Fibroblast of skin of back (primary cell): ENCODE measurements at regions not wholly inside any gene's neighbourhood (a gene's known extent, or its start where the extent isn't known, plus 50 kb on each side); places are given as distances from the start of the nearest gene placed in this dataset.
"Not testable (repeated sequence)": the region's sequence is repeated elsewhere in the genome, so short reads cannot be mapped to it uniquely, and the experiment has no call there.

ENCODE experiments used
- DNase-seq: peaks from one replicate; pipeline ENCODE4 v3.0.0-alpha.2; 2013

DNA sequence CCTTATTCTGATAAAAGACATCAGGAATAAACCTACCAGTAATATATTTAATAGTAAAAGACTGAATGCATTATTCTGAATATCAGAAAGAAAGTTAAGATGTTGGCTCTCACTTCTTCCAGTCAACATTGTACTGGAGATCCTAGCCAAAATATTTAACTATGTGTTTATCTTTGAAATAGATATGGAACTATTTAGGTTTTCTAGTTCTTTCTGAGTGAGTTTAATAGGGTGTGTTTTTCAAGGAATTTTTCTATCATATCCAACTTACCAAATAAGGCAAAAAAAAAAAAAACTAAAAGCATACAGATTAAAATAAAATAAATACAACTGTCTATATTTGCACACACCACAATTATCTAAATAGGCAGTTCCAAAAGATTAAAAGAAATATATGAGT is 478.9 kb upstream of the LMO3 start:
- DNase-seq, result no peak

DNA sequence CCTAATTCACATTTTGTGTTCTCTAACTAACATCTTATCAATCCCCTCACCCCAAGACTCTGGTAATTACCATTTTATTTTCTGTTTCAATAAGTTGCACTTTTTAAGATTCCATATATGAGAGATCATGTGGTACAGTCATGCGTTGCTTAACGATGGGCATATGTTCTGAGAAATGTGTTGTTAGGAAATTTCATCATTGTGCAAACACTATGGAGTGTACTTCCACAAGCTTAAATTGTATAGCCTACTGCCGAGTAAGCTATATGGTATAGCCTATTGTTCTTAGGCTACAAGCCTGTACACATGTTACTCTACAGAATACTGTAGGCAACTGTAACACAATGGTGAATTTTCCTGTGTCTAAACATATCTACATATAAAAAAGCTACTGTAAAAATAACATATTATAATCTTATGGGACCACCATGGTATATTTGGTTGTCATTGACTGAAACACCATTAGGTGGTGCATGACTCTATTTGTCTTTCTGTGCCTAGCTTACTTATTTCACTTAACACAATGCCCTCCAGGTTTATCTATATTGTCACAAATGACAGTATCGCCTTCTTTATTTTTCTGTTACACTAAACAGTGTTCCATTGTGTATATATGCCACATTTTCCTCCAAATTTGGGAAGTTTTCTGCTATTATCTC is 473.4 kb upstream of the LMO3 start:
- no peak for DNase-seq

DNA sequence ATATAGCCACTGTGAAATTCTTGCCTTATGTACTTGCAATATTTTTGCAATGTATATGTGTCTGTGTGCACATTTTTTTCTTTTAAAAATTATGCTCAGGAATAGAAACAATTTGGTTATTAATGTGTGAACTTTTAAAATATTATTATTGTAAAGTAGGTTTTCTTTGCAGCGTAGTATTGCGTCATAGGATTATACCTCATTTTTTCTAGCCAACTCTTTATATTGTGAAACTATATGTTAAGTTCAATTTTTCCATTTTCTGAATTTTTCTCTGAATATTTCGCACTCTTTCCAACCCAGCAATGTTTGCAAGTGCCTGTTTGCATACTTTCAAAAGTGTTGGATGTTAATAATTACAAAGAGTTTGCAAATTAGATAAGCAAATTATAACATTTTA is 471.6 kb upstream of the LMO3 start:
- no peak for DNase-seq

DNA sequence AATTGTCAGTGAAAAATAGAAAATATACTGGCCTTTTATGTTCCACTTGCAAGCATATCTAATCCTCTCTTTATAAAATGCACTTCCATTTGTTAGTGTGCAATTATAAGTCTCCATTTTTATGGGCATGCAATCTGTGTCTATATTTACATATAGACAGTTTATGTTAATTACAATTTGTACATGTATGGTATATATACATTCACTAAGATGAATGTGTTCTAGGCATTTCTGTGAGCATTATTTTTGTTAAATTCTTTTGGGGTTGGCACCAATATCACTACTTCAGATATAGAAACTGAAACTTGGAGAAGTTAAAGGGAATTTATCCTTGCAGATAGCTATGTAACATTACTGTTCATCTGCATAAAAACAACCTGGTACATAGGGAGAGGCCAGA is 470.8 kb upstream of the LMO3 start:
- no peak for DNase-seq

DNA sequence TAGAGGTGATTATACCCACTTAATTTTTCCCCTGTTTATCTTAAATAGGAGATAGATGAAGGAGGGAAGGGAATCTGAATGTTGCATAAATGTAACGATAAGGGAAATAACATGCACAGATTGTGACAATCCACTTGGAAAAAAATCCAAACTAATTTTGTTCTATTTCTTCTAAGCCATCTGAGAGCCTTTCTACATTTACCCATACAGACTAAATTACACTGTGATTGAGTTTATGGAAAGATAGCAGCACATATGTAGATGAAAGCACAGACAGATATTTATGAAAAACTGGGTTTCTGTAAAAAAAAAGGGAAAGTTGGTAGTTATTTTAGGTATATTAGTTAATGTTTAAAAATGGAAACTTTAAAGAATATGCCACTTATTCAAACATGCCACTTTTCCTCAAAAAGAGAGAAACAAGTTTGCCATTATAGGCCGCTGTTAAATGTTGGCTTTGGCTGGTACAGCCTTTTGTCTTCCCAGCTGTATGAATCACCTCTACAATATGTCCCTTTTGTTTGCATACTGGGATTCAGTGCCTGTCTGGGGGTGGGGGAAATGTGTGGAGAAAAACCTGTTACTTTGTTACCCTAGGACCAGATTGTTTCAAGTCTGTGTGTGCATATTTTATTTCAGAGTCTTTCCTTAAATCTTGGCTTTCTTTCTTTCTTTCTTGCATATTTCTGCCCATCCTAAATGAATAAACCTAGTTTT is 470.2 kb upstream of the LMO3 start:
- no peak for DNase-seq

DNA sequence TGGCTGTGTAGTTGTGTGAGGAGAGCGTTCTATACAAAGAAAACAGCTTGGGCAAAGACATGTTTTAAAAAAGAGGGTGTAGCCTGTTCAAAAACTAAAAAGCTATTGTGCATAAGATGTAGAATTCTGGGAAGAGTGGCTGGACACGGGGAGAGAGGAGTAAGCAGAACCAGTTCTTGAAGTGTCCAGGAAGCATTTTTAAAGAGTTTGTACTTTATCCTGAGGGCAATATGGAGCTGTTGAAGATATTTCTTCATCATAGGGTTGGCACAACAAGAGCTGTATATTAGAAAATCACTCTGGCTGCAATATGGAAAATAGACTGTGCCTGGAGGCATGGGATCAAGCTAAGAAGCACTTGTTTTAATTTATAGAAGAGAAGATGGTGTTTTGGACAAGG is 458.9 kb upstream of the LMO3 start:
- DNase-seq, result no peak

DNA sequence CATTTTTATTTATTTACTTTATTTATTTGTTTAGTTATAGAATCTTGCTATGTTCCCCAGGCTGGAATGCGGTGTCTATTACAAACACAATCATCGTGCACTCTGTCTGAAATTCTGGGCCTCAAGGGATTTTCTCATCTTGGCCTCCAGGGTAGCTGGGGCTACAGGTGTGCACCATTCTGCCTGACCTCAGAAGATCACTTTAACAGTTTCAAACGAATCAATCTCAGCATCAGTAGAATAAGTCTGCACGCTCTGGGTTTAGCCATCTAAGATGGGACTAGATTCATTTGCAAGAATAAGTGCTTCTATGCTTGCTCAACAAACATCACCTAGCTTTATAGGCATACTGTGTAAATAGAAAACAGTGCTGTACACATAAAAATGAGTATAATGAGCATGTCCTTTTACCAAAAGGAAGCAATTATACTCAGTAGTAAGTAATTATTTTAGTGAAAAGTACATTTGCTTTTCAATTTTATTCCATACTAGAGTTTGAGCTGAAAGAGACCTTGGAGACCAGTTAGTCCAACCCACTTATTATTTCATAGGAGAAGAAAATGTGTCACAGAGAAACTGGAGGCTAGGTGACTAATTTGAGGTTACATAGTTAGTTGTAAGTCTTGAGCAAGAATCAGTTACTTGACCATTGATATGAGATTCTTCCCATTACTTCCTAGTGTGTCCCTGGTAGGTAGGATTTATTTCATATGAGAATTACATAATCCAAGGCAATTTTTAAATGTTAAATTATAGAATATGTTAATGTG is 456.5 kb upstream of the LMO3 start:
- no peak for DNase-seq

DNA sequence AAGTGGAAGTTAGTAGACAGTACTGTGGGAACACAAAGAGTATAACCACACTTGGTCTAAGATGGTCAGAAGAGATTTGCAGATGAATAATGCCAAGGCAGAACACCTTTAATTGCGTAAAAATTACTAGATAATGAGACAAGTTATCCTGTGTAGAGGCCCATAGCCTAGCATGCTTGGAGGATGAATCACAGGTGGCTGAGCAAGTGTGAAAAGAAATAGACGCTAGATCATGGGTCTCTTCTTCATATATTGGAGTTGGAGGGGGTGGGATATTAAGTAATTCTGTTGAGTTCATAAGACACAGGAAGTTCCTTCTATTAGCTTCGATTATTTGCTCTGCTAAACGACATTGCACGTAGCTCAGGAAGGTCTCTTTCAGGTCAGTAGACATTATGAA is 454.3 kb upstream of the LMO3 start:
- DNase-seq, result no peak

DNA sequence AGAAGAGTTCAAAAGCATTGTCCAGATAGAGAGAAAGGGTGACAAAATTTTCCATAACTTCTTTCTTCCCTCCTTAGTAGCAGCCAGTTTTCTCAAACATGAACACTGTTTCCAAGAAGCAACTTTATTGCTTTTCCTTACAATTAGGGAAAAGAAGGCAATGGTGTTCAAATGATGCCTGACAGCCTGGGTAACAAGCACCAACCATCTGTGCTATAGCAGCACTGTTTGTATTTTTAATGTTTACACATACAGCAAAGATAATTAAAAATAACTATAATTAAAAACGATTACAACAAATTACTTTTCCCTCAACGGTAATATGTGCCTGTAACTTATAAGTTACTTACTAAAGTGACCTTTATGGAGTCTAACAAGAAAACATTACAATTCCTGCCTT is 450.6 kb upstream of the LMO3 start:
- no peak for DNase-seq

DNA sequence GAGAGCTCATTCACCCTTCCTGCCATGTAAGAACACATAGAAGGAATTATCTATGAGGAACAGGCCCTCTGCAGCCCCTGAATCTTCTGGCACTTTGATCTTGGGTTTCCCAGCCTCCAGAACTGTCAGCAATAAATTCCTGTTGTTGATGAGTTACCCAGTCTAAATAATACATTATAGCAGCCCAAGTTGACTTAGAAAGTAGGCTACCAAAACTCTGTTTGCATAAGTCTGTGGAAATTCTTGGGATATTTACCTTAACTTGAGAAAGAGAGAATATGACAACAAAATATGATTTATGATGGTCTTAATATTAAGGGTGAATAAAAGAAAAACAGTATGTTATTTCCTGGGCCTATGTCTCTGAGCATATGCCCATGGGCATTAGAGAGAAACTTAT is 433.0 kb upstream of the LMO3 start:
- no peak for DNase-seq

DNA sequence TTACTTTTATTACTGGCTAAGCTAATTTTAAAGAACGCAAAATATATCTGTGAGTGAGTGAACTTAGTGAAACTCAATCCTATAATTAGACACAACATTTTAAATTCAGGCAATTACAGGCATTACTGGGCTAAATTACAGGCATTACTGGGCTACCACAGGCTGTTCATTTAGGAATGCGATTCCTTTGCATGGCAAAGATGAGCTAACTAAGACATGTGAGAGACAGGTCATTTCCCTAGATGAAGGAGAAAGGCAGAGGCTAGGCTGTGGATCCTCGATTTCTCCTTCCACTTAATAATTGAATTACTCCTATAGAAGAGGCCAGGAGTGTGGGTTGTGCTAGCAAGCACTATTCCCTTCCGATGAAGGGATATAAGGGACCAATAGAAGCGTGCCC is 429.4 kb upstream of the LMO3 start:
- DNase-seq, result no peak

DNA sequence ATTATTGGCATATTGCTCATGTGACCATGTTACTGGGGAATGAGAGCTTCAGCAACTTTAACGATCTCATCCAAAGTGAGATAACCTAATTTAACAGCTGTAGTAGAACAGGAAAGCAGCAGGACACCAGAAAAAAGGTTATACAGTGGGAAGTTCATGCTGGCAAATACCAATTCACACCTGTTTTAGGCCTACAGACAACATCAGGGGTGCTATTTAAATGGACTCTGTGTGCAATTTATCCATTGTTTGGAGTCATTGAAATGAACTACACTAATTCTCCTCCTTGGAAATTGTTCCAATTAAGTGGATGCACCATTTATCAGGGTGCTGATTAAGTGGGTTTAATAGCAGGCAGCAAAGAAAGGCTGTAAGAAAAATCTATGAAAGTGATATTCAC is 424.4 kb upstream of the LMO3 start:
- no peak for DNase-seq

DNA sequence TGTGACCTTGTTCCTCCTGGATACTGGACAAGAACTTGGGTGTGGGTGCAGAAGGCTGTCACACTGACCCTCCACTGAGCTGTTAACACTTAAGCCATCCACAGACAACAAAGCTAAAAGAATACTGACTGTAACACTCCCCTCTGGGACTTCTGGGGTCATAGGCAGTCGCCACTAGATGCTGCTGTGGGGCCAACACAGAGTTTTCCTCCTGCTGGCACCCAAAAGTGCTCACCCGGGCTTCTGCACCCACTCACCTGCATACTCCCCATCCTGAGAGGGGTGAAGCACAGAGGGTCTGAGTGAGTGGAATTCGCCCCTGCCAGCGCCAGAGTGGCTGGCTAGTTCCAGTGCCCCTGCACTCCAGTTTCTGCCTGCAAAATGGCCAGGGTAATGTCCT is 422.4 kb upstream of the LMO3 start:
- no peak for DNase-seq

DNA sequence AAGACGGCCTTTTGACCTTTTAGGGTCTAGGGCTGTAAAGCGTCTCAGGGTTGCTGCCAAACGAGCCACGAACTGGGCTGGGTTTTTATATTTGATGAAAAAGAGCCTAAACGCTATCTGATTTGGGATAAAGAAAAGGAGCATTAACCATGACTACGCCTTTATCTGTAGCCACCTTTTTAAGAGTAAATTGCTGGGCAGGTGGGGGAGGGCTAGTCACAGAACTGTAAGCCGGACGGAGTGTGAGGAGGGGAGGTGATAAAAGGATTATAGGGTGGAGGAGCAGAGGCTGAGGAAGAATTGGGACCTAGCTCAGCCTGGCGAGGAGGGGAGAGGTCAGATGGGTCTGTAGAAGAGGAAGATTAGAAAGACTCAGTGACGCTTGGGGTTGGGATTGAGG is 419.5 kb upstream of the LMO3 start:
- not testable (repeated sequence) for DNase-seq

DNA sequence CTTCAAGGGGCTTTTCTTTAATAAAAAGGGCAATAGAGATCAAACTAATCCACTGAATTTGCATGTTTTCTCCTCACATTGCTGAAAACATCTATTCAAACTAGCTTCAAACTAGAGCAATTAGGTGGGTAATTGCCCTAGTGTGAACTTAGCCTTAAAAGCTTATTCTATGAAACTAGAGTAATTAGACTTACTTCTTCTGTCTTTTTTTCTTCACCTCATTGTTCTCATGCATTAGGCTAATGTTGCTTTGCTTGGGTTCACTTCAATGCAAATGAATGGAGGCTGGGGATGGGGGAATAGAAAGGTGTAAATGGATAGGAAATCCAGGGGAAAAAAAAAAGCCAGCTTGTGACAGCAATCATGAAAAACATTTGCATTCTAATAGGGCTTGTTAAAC is 414.8 kb upstream of the LMO3 start:
- no peak for DNase-seq

DNA sequence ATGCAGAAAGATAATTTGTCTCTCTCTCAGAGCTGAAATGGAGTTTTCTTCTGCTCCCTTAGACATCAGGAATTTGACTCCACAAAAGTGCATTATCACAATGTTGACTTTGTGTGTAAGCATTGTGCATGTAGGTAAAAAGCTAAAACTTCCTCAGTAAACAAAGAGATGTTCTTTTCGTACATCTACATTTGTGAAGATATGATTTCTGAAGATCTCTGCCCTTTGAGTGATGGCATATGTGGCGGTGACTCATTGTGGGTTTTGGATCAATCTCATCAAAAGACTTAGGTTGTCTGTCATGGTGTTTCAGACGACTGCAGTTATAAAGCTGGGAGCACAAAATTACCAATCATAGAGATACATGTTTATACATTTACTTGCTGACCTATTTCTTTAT is 411.4 kb upstream of the LMO3 start:
- DNase-seq, result no peak

DNA sequence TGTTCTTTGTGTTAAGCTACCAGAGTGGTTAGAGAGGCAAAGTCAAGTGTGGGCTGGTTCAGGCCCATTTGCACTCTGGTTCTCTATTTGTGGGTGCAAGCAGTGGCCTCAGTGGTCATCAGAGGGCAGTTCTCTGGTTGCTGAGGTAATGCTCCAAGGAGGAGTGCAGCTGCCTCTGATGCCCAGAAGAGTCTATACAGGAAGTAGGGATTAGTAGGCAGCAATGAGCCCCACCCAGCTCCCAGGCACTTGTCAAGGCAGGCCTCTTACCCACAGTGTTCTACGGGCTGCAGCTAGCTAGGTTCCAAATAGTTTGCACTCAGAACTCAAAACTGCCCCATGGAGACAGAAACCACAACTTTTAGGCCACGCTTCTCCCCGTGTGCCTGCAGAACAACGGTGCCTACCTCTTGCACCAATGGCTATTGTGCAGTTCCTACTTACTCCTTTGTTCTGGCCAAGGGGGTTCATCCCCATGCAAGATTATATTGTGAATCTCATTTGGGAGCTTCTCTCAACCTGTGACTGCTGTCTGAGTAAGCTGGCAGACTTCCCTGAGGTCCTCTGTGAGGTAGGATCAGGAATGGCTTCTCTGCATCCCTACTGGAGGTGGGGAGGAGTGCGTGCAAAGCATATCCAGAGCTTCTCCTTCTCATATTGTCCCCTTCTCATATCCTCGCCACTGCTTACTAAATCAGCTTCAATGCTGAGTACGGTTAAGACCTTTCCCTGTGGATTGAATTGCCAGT is 410.3 kb upstream of the LMO3 start:
- DNase-seq, result no peak

DNA sequence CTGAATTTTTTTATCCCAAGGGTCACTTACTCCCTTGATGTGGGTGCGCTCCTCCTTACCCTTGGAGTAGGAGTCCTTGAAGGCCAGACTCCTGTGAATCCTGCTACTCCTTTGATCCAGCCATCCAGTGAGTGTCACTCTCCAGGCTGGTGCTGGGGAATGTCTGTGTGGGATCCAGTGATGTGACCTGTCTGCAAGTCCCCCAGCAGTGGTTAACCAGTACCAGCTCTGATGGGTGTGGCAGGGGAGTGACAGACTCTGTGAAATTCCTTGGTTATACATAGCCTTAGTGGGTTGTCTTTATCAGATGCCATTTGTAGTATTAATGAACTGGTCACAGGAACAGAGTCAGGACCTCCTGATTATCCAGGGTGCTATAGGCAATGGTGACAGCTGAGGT is 409.5 kb upstream of the LMO3 start:
- no peak for DNase-seq

DNA sequence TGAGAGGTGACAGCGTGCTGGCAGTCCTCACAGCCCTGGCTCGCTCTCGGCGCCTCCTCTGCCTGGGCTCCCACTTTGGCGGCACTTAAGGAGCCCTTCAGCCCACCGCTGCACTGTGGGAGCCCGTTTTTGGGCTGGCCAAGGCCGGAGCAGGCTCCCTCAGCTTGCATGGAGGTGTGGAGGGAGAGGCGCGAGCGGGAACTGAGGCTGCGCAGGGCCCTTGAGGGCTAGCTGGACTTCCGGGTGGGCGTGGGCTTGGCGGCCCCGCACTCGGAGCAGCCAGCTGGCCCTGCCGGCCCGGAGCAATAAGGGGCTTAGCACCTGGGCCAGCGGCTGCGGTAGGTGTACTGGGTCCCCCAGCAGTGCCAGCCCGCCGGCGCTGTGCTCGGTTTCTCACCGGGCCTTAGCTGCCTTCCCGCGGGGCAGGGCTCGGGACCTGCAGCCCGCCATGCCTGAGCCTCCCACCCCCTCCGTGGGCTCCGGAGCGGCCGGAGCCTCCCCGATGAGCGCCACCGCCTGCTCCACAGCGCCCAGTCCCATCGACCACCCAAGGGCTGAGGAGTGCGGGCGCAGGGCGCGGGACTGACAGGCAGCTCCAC is 401.6 kb upstream of the LMO3 start:
- not testable (repeated sequence) for DNase-seq

DNA sequence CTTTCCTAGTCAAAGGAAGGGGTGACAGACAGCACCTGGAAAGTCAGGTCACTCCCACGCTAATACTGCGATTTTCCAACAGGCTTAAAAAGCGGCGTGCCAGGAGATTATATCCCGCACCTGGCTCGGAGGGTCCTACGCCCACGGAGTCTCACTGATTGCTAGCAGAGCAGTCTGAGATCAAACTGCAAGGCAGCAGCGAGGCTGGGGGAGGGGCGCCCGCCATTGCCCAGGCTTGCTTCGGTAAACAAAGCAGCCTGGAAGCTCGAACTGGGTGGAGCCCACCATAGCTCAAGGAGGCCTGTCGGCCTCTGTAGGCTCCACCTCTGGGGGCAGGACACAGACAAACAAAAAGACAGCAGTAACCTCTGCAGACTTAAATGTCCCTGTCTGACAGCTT is 392.6 kb upstream of the LMO3 start:
- not testable (repeated sequence) for DNase-seq

DNA sequence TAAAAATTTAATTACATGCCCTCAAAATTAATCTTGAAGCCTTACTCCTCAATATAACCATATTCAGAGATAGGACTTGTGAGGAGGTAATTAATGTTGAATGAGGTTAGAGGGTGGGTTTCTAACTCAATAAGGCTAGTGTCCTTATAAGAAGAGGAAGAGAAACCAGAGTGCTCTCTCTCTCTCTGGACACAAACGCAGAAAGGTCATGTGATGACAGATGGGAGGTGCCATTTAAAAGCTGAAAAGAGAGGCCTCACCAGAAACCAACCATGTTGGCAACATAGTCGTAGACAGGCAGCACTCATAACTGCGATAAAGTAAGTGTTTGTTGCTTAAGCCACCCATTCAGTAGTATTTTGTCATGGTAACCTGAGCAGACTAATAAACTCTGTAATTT is 378.5 kb upstream of the LMO3 start:
- no peak for DNase-seq

DNA sequence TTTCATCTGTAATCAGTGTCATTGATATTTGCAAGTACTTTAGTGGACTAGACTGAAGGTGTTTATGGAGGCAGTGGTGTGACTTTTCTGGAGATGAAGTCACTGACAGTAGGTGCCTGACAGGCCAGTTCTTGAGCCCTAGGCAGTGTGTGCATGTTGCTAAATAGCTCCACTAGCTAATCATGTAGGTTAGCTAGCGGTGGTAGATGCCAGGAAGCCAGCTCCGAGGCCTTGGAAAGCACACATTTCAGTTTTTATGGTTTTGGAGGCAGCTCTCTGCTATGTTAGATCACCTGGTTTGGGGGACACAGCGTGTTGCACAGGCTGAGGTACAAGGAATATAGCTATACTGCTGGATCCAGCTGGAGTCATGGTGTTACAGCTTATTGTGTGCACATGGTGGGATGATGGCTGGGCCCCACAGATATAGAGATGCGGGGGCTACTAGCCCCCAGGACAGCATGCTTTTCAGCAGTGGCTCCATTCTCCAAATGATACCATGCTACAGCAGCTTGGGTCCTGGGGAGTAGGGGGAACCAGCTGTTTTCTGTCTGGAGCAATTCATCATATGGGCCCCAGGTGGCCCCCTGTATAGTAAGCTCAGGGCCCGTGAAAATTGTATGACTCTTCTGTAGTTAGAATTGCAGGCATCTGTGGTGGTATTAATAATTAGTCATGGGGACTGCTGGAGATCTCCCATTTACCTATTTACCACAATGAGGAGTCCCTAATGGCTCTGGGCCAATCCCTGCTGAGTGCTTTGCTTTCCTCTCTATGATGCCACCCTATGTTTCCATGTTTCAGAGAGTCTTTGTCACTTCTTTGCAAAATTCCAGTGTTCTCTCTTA is 367.2 kb upstream of the LMO3 start:
- no peak for DNase-seq
